ENCODE measurements at regions not wholly inside any gene's neighbourhood (a gene's known extent, or its start where the extent isn't known, plus 50 kb on each side); places are given as distances from the start of the nearest gene placed in this dataset.

DNA sequence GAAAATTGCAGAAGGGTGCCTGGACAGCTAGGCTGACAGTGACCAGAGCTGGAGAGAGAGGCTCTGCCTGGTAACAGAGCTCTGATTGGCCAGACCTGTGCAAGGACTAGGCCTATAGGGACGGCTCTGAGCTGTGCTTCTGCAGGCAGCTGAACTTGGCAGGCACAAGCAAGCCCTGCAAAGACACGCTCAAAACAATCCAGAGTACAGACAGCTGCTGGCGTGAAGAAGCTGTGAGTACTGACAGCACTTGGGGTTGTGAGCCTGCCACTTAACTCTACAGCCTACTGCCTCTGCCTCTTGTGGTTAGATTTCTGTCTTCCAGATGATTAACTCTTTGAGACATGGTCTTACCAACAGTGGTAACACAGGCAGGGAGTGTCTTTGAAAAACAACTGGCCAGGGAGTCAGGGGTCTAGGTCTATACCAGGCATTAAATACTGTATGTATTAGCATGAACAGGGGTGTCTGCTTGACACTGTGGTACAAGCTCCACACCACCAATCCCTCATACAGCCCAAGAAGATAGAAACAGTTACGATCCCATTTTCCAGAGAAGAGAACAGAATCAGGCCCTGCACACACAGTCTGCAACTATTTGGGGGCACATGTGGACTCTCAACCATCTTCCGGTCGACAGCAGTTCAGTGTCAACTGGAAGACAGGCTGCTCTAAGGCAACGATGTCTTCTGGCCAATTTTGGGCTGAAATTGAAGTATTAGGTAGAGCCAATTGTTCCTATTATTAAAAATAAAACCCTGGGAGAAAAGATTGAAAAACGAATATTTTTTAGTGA is 568.4 kb downstream of the TNS1 start:
- Histone ChIP-seq H3K27me3 (ENCODE audit: control insufficient read depth, insufficient read depth, low read length) (no peaks in the 10 kb centered on the region), H3K9ac (ENCODE audit: low read length) (no peak overlapping the region), H3K9me3 (ENCODE audit: control insufficient read depth, low read length) (no peaks in the 10 kb centered on the region), H3K4me3 (ENCODE audit: low read length) (no peak overlapping the region), H3K4me1 (ENCODE audit: control insufficient read depth, insufficient read depth, low read length) (peaks cover 11% of the 10 kb centered on the region), H3K36me3 (ENCODE audit: control insufficient read depth, insufficient read depth, low read length) (no peaks in the 10 kb centered on the region)

DNA sequence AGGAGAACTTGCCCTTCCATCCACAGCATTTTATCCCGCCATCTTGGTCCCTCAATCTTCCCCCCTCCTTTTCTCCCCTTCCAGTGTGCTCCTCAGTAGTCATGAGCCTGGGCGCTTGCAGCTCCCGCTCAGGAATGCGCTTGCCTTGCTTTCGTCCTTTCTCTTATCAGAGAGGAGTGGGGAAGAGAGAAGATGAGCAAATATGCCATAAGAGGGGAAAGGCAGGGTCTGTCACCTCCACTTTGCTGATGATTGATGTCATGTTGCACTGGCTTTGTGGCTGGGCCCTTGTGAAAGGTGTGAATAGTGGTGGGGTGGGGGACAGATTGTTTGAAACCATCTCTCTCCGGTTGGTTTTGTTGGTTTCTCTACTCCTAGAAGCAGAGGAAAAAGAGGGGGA is 569.3 kb downstream of the TNS1 start:
- Histone ChIP-seq H3K27me3 (ENCODE audit: control insufficient read depth, insufficient read depth, low read length) (no peaks in the 10 kb centered on the region), H3K4me1 (ENCODE audit: control insufficient read depth, insufficient read depth, low read length) (peaks cover 15% of the 10 kb centered on the region), H3K9me3 (ENCODE audit: control insufficient read depth, low read length) (no peaks in the 10 kb centered on the region), H3K9ac (ENCODE audit: low read length) (no peak overlapping the region), H3K36me3 (ENCODE audit: control insufficient read depth, insufficient read depth, low read length) (no peaks in the 10 kb centered on the region), H3K4me3 (ENCODE audit: low read length) (no peak overlapping the region)

DNA sequence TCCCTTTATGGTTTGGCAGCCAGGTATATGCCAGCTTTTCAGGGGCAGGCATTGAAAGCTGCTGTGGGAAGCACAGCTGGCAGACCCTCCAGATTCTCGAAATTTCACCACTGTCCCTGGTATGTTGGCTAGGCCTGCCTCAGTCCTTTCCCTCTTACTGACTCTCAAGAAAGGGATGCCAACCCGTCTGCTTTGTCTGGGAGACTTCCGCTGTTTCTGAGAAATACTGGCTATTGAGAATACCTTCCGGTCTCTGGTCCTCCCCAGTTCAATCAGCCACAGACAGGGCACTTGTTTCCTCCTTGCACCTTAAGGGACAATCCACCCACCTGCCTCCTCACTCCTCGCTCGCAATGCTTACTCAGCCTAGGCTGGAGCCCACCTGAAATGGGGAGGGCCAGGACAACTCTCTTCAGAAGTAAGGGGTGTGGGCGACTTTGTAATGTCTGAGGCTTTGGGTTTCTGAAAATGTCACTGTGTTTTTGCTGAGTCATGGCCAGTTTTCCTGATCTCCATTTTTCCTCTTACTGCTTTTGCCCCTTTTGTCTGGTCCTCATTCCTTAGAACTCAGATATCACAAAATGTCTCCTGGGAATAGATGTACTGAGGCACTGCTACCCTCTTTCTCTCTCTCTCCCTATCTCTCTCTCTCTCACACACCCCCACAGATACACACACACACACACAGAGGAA is 571.1 kb downstream of the TNS1 start:
- Histone ChIP-seq H3K4me1 (ENCODE audit: control insufficient read depth, insufficient read depth, low read length) (peaks cover 15% of the 10 kb centered on the region), H3K9ac (ENCODE audit: low read length) (no peak overlapping the region), H3K27me3 (ENCODE audit: control insufficient read depth, insufficient read depth, low read length) (no peaks in the 10 kb centered on the region), H3K4me3 (ENCODE audit: low read length) (no peak overlapping the region), H3K9me3 (ENCODE audit: control insufficient read depth, low read length) (no peaks in the 10 kb centered on the region), H3K36me3 (ENCODE audit: control insufficient read depth, insufficient read depth, low read length) (no peaks in the 10 kb centered on the region)

DNA sequence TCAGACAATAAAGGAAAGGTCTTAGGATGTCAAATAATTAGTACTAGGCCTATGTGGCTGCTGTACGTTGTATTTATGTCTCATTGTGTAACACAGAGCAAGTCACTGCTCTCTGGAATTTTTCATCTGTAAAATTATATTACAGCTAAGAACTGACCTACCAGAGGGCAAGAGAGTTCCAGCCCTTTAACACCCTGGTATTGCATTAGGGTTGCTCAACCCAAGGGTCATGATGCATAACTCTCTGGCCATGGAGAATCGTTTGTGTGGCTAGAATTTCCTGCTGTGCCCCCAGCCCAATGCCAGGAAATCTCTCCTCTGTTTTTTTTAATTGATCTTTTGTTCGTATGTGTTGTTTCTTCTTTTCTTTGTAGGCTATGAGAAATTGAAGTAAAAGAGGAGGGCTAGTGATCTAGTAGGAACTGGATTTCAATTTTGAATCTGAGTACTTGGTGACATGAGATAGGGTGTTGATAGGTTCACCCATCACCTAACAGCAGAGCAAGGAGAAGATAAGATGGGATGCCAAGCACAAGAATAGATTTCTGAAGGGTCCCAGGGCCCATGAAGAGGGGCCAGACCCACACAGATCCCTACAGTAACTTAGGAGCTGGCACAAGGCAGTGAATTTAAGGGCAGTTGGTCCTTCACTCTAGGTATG is 571.2 kb upstream of the TNP1 start:
- Histone ChIP-seq H3K36me3 (ENCODE audit: control insufficient read depth, insufficient read depth, low read length) (no peaks in the 10 kb centered on the region), H3K9me3 (ENCODE audit: control insufficient read depth, low read length) (no peaks in the 10 kb centered on the region), H3K4me1 (ENCODE audit: control insufficient read depth, insufficient read depth, low read length) (peaks cover 9% of the 10 kb centered on the region), H3K4me3 (ENCODE audit: low read length) (no peak overlapping the region), H3K27me3 (ENCODE audit: control insufficient read depth, insufficient read depth, low read length) (no peaks in the 10 kb centered on the region), H3K9ac (ENCODE audit: low read length) (no peak overlapping the region)

DNA sequence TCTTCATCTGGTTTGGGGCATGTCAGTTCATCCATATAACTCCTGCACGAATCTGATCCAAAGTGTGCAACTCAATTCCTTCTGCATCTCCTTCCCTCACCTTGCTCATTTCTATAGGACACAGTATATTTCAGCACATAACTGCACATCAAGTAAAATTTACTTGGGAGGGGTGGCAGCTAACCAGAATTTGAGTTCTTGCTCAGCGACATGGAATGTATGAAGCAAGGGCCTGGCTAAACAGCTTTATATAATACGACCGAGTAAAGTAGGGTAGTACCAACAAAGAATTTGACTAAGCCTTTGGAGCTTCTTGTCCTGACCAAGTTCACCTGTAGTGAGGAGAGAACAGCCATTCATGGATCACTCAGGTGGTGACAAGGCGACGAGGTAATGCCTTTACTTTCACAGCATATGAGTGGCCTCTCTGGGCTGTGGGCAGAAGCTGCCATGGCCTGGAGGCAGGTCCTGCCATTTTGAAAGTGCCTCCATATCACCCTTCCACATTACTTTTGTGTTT is 570.2 kb upstream of the TNP1 start:
- H3K9me3 ChIP-seq (ENCODE audit: control insufficient read depth, low read length): no peaks in the 10 kb centered on the region
- no peak overlapping the region for H3K4me3 ChIP-seq (ENCODE audit: low read length)
- no peaks in the 10 kb centered on the region for H3K36me3 ChIP-seq (ENCODE audit: control insufficient read depth, insufficient read depth, low read length)
- H3K4me1 ChIP-seq (ENCODE audit: control insufficient read depth, insufficient read depth, low read length): peaks cover 4% of the 10 kb centered on the region
- no peak overlapping the region for H3K9ac ChIP-seq (ENCODE audit: low read length)
- H3K27me3 ChIP-seq (ENCODE audit: control insufficient read depth, insufficient read depth, low read length): no peaks in the 10 kb centered on the region

DNA sequence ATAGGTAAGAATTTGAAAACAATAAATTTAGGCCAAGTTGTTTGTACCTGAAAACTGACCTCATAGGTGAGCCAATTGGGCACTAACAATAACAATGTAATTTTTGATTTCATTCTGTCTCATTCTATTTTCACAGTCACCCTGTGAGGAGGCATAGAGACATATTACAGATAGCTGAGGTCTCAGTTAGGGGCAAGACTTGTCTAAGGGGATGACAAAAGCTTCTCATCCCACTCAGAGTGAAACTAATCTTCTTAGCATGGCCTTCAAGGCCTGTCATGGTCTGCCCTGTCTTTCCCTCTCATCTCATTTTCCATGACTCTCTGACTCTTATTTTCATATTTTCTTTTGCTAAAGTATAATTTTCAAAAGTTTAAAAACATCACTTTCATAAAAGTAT is 562.0 kb upstream of the TNP1 start:
- no peaks in the 10 kb centered on the region for H3K27me3 ChIP-seq (ENCODE audit: control insufficient read depth, insufficient read depth, low read length)
- no peaks in the 10 kb centered on the region for H3K9me3 ChIP-seq (ENCODE audit: control insufficient read depth, low read length)
- no peaks in the 10 kb centered on the region for H3K36me3 ChIP-seq (ENCODE audit: control insufficient read depth, insufficient read depth, low read length)
- H3K9ac ChIP-seq (ENCODE audit: low read length): no peak overlapping the region
- H3K4me1 ChIP-seq (ENCODE audit: control insufficient read depth, insufficient read depth, low read length): no peaks in the 10 kb centered on the region
- H3K4me3 ChIP-seq (ENCODE audit: low read length): no peak overlapping the region

DNA sequence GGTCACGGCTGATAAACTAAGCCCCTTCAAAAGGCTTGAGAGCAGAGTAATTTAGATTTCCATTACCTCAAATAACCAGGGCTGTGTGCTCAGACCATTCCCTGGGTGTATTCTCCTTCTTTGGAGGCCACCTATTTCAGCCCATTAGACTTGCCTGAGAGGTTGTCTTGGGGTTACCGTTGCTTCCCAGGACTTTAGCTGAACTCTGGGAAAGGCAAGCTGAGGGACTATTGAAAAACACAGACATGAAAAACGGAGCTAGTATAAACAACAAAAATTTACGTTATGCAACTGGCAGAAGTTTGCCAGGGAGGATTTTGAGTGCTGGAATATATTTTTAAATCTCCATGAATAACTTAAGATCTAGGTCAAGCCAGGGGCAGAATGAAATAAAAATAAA is 561.0 kb upstream of the TNP1 start:
- H3K4me1 ChIP-seq (ENCODE audit: control insufficient read depth, insufficient read depth, low read length): no peaks in the 10 kb centered on the region
- no peak overlapping the region for H3K9ac ChIP-seq (ENCODE audit: low read length)
- no peaks in the 10 kb centered on the region for H3K9me3 ChIP-seq (ENCODE audit: control insufficient read depth, low read length)
- no peak overlapping the region for H3K4me3 ChIP-seq (ENCODE audit: low read length)
- H3K36me3 ChIP-seq (ENCODE audit: control insufficient read depth, insufficient read depth, low read length): no peaks in the 10 kb centered on the region
- H3K27me3 ChIP-seq (ENCODE audit: control insufficient read depth, insufficient read depth, low read length): no peaks in the 10 kb centered on the region

DNA sequence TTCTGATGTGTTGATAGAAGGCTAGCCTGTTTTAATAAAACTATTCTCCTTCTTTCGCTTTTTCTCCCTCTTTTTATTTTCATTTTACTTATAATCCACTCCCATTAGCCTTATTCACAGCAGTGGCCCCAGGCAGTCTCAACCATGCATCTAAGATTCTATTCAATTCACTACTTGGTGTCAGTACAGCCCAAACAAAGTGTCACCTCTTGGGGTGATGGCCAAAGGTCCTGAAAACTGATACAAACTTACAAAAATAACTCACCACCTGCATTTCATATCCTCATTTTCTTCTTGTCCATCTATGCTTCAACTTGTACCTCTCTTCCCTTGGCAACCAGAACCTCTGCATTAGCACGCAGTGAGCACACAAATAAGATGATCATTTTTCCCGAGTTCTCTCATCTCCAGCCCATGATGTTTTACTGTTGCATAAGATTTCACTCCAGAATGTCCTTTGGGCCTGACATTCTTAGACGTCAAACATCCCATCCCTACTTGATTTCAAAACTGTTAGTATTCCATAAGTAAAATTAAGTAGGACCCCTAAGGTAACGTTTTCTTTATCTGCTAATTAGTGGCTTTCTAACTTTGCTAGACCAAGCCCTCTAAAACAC is 559.3 kb upstream of the TNP1 start:
- H3K9ac ChIP-seq (ENCODE audit: low read length): no peak overlapping the region
- H3K36me3 ChIP-seq (ENCODE audit: control insufficient read depth, insufficient read depth, low read length): no peaks in the 10 kb centered on the region
- no peaks in the 10 kb centered on the region for H3K4me1 ChIP-seq (ENCODE audit: control insufficient read depth, insufficient read depth, low read length)
- H3K27me3 ChIP-seq (ENCODE audit: control insufficient read depth, insufficient read depth, low read length): no peaks in the 10 kb centered on the region
- H3K4me3 ChIP-seq (ENCODE audit: low read length): no peak overlapping the region
- no peaks in the 10 kb centered on the region for H3K9me3 ChIP-seq (ENCODE audit: control insufficient read depth, low read length)

DNA sequence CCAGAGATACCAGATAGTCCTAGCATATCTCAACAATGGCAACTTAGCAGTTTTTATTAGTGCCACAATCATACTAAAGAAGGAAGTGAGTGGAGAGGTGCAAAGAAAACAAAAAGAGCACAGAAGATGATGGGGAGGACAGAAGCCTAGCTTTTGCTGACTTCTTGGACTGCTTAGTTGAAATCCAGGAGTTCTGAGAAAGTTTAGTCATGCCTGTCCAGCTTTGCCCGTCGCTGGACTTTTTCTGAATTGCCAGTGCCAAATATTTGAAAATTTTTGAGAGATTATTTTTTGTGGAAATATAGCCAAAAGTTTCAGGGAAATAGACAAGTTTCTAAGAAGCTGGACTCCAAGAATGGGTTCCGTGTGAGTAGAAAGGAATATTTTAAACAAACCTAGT is 558.7 kb upstream of the TNP1 start:
- no peaks in the 10 kb centered on the region for H3K4me1 ChIP-seq (ENCODE audit: control insufficient read depth, insufficient read depth, low read length)
- H3K27me3 ChIP-seq (ENCODE audit: control insufficient read depth, insufficient read depth, low read length): no peaks in the 10 kb centered on the region
- H3K9me3 ChIP-seq (ENCODE audit: control insufficient read depth, low read length): no peaks in the 10 kb centered on the region
- no peaks in the 10 kb centered on the region for H3K36me3 ChIP-seq (ENCODE audit: control insufficient read depth, insufficient read depth, low read length)
- no peak overlapping the region for H3K4me3 ChIP-seq (ENCODE audit: low read length)
- H3K9ac ChIP-seq (ENCODE audit: low read length): no peak overlapping the region

DNA sequence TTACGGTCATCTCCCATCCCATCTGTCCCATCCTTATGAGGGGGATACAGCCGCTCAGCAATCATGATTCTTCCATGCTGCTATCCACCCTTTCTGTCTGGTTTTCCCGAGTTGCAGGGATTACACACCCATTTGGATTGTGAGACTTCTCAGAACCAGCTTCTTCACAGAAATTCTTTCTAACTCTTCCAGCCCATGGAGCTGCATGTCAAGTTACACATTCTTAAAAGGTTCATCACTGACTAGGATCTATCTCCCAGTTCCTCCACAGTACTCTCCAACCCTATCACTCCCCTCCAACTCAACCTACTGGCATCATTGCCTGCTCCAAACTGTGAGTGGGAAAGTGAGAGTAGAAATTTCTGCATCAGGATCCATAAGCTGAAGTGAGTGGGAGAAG is 558.2 kb upstream of the TNP1 start:
- Histone ChIP-seq H3K4me3 (ENCODE audit: low read length) (no peak overlapping the region), H3K4me1 (ENCODE audit: control insufficient read depth, insufficient read depth, low read length) (no peaks in the 10 kb centered on the region), H3K9me3 (ENCODE audit: control insufficient read depth, low read length) (no peaks in the 10 kb centered on the region), H3K9ac (ENCODE audit: low read length) (no peak overlapping the region), H3K36me3 (ENCODE audit: control insufficient read depth, insufficient read depth, low read length) (no peaks in the 10 kb centered on the region), H3K27me3 (ENCODE audit: control insufficient read depth, insufficient read depth, low read length) (no peaks in the 10 kb centered on the region)

DNA sequence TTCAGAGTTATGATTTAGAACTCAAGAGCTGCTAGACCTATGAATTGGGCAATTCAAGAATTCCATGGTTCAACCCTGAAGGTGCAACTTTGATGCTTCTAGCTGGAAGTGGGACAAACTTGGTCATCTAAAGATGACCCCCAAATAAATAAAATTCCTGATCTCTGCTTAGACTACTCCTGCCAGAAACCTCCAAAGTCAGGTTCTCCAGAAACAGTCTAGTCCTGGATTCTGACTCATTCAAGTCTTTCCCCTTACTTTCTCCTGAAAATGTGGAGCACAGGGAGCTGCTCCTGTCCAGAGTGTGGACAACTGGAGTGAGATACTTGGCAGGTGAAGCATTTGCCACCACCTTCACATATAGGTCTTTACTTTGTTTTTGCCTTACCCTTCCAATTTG is 557.7 kb upstream of the TNP1 start:
- no peak overlapping the region for H3K9ac ChIP-seq (ENCODE audit: low read length)
- H3K36me3 ChIP-seq (ENCODE audit: control insufficient read depth, insufficient read depth, low read length): no peaks in the 10 kb centered on the region
- H3K4me1 ChIP-seq (ENCODE audit: control insufficient read depth, insufficient read depth, low read length): no peaks in the 10 kb centered on the region
- H3K4me3 ChIP-seq (ENCODE audit: low read length): no peak overlapping the region
- no peaks in the 10 kb centered on the region for H3K27me3 ChIP-seq (ENCODE audit: control insufficient read depth, insufficient read depth, low read length)
- H3K9me3 ChIP-seq (ENCODE audit: control insufficient read depth, low read length): no peaks in the 10 kb centered on the region

DNA sequence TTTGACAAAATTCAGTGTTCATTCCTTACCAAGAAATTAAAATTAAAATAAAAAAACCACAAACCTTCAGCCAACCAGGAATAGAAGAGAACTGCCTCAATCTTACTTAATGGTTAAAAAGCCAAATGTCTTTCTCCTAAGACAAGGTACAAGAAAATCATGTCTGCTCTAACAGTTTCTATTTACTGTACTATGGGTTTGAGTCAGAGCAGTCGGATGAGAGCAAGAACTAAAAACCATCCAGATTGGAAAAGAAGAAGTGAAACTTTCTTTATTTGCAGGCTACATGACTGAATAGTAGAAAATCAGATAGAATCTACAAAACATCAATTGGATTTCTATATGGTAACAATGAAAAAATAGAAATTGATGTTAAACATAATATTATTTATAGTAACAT is 555.5 kb upstream of the TNP1 start:
- Histone ChIP-seq H3K9me3 (ENCODE audit: control insufficient read depth, low read length) (no peaks in the 10 kb centered on the region), H3K36me3 (ENCODE audit: control insufficient read depth, insufficient read depth, low read length) (no peaks in the 10 kb centered on the region), H3K4me1 (ENCODE audit: control insufficient read depth, insufficient read depth, low read length) (no peaks in the 10 kb centered on the region), H3K27me3 (ENCODE audit: control insufficient read depth, insufficient read depth, low read length) (no peaks in the 10 kb centered on the region), H3K4me3 (ENCODE audit: low read length) (no peak overlapping the region), H3K9ac (ENCODE audit: low read length) (no peak overlapping the region)
